HAP-1 (cell line): ENCODE measurements at regions not wholly inside any gene's neighbourhood (a gene's known extent, or its start where the extent isn't known, plus 50 kb on each side); places are given as distances from the start of the nearest gene placed in this dataset.

ENCODE experiments used
- DNase-seq, 2 experiments: peaks; one replicate each; pipeline ENCODE4 v3.0.0-alpha.2; 2016 to 2020; ENCODE audit warnings: low spot score in 2 of 2
- H3K27me3 ChIP-seq: fragments of 250-450 bp; sonication (Bioruptor Pico); 2 replicates; pipeline ENCODE4 v1.5.1; 2020; ENCODE audit warnings: low read depth, mild to moderate bottlenecking, moderate library complexity
- H3K36me3 ChIP-seq: fragments of 250-450 bp; sonication (Bioruptor Pico); replicated peaks from 2 replicates; pipeline ENCODE4 v1.5.1; 2020; ENCODE audit warnings: mild to moderate bottlenecking
- H3K4me1 ChIP-seq: fragments of 250-450 bp; sonication (Bioruptor Pico); 2 replicates; pipeline ENCODE4 v1.5.1; 2020; ENCODE audit warnings: mild to moderate bottlenecking
- H3K4me3 ChIP-seq: fragments of 250-450 bp; sonication (Bioruptor Pico); 2 replicates; pipeline ENCODE4 v1.5.1; 2020; ENCODE audit warnings: mild to moderate bottlenecking, moderate library complexity
- H3K9me3 ChIP-seq: fragments of 250-450 bp; sonication (Bioruptor Pico); 2 replicates; pipeline ENCODE4 v1.5.1; 2020; ENCODE audit warnings: mild to moderate bottlenecking, moderate library complexity
- in situ Hi-C: fragments of 300-500 bp; cut with MboI; formaldehyde crosslinking; loops from 3 replicates; pipeline ENCODE4 v1.14.3; 2020; ENCODE audit warnings: low sequenced_read_pairs, inconsistent platforms, mixed read lengths

DNA sequence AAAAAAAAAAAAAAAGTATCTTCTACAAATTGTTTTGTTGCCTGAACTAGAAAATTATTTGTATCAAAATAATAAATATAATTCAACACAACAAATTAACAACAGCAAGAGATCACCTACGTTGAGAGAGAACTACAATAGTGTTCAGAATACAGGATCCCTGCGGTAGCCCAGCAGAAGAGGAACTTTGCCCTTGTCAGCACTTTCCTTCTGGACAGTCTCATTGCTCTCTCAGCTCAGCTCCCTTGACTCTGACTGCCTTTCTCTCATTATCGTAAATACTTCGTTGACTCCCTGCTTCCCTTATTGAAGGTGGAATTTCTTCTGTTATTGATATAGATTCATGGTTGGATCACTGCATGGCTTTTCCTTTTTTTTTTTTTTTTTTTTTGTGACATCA lies 469.5 kb upstream of the VSTM2A start:
- in situ Hi-C loops = no loop called here
- Histone ChIP-seq H3K4me3 (no peak overlapping the region), H3K9me3 (no peaks in the 10 kb centered on the region), H3K4me1 (no peaks in the 10 kb centered on the region), H3K27me3 (no peaks in the 10 kb centered on the region), H3K36me3 (no peaks in the 10 kb centered on the region)
- DNase-seq = no peak

DNA sequence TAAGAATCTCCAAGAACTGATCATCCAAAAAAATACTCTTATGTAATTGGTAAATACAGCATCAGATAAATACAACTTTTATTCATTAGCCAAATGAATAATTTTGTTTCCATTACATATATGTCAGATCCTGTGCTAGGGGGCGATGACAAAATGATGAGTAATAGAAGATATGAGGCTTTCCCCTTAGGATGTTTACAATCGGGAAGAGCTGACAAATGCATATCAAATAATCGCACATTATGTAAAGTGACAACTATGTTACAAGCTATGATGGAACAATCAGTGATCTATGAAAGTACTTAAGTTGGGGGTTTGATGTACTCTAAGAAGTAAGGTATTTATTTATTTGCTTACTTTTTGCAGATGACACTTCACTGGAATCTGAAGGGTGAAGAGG lies 465.6 kb upstream of the VSTM2A start:
- Histone ChIP-seq H3K9me3 (no peaks in the 10 kb centered on the region), H3K27me3 (no peaks in the 10 kb centered on the region), H3K4me1 (no peaks in the 10 kb centered on the region), H3K4me3 (no peak overlapping the region), H3K36me3 (no peaks in the 10 kb centered on the region)
- no peak for DNase-seq
- in situ Hi-C loops = no loop called here

DNA sequence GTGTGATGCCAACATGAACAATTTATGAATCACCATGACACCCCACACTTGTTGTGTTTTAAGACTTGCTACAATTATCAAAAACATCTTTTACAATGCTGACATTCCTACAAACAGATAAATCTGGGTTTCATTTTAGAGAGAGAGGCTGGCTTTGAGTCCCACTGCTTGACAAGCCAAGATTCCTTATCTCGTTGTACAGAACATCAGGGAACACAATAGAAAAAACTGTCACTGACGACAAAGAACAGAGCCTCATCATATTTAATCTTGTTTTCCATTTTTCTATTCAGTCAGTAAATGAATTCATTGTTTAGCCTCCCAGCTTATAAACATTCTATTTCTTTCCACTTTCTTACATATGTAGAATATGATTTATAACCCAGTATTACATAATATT lies 461.6 kb upstream of the VSTM2A start:
- no peaks in the 10 kb centered on the region for H3K9me3 ChIP-seq
- H3K36me3 ChIP-seq = no peaks in the 10 kb centered on the region
- H3K27me3 ChIP-seq = no peaks in the 10 kb centered on the region
- no peaks in the 10 kb centered on the region for H3K4me1 ChIP-seq
- no peak overlapping the region for H3K4me3 ChIP-seq
- in situ Hi-C loops = no loop called here
- DNase-seq = no peak

DNA sequence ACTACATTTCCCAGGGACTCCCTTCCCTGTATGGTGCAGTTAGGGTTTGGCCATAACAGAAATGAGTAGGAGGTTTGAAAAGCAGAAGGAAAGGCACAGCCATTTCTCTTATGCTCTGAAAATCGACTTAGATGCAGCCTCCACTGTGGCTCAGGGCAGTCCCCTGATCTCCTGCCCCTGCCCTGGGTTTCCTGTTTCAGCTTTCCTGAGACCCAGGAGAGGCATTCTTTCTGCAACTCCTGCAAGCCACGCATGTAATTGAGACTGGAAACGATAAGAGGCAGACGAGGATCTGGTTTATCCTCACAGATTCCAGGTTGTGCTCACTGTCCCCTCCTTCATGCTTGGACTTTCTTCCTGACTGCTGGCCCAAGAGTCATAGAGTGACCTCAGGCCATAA lies 461.2 kb upstream of the VSTM2A start:
- in situ Hi-C loops = no loop called here
- Histone ChIP-seq H3K4me3 (no peak overlapping the region), H3K4me1 (no peaks in the 10 kb centered on the region), H3K9me3 (no peaks in the 10 kb centered on the region), H3K36me3 (no peaks in the 10 kb centered on the region), H3K27me3 (no peaks in the 10 kb centered on the region)
- no peak for DNase-seq

DNA sequence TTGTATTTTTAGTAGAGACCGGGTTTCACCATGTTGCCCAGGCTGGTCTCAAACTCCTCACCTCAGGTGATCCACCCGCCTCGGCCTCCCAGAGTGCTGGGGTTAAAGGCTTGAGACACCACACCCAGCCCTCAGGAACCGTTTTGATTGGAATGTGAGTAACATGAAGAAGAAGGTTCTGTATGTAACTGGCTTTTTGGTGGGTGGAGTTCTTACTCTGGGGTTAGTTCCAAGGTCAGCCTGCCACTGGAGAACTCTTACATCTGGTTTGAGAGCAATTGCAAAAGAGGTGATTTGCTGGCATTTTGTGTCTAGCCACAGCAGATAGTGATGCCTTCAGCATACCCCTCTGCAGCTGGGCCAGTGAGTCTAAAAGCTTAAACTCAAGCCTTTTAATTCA lies 457.8 kb upstream of the VSTM2A start:
- no peak for DNase-seq
- Histone ChIP-seq H3K9me3 (no peaks in the 10 kb centered on the region), H3K27me3 (no peaks in the 10 kb centered on the region), H3K4me1 (no peaks in the 10 kb centered on the region), H3K4me3 (no peak overlapping the region), H3K36me3 (no peaks in the 10 kb centered on the region)
- in situ Hi-C loops = no loop called here

DNA sequence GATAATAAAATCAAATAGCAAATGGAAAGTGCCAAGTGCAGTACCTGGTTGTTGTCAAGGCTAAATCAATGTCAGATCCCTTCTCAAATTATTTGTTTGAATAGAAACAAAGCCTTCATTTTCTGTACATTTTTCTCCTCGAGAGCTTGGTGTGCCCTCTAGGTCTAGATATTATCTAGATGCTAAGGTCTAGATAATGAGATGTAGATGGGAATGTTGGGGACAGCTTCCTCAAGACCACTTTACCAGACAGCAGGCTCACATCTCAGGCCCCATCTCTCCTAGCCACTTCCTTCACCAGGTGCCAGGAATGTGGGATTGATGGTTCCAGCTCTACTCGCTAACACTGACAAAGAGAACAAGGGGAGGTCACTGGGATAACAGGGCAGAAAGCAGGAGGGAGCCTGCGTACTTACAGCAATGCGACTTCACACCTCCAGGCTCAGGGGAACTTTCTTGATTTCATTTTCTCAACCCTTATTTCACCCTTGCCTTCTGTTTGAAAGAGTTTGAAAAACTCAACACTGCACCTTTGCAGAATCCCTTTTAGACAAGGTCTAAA lies 451.4 kb upstream of the VSTM2A start:
- H3K36me3 ChIP-seq = no peaks in the 10 kb centered on the region
- H3K4me3 ChIP-seq = no peak overlapping the region
- H3K4me1 ChIP-seq = no peaks in the 10 kb centered on the region
- H3K27me3 ChIP-seq = no peaks in the 10 kb centered on the region
- DNase-seq = no peak
- no peaks in the 10 kb centered on the region for H3K9me3 ChIP-seq
- in situ Hi-C loops = no loop called here

DNA sequence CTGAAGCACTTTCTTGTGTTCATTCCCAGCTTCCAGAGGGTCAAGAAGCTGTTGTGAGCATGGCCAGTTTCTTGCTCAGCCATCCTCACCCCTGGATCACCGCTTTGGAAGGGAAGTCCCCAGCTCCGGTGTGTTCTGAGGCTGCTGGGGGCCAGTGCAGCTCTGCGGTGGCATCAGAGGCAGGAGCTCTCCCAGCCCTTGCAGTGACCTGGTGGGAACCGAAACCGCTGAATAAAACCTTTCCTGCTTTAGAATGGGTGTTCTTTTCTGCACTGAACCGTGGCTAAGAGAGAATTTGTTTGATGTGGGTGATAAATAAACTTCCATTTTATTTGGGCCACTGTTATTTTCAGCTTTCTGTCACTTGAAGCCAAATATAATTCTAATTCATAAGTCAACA lies 450.9 kb upstream of the VSTM2A start:
- in situ Hi-C loops = no loop called here
- no peaks in the 10 kb centered on the region for H3K4me1 ChIP-seq
- DNase-seq = no peak
- no peaks in the 10 kb centered on the region for H3K36me3 ChIP-seq
- no peaks in the 10 kb centered on the region for H3K27me3 ChIP-seq
- no peak overlapping the region for H3K4me3 ChIP-seq
- H3K9me3 ChIP-seq = no peaks in the 10 kb centered on the region

DNA sequence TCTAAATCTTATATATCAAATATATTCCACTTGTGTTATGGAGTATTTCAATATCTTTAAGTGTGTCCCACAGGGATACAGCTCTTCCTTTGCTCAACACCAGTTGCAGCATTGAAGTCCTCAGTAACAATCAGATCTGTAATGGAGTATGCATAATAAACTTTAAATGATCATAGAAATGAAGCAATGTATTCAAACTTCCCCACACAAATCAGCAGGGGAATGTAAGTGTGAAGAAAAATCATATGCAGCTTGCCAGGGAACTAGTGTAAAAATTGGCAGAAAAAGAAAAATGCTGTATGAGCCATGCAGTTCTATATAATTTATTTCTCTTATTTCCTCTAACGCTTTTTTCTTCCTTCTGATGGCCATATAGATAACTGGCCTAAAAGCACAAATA lies 444.3 kb upstream of the VSTM2A start:
- no peak for DNase-seq
- no peaks in the 10 kb centered on the region for H3K27me3 ChIP-seq
- in situ Hi-C loops = no loop called here

DNA sequence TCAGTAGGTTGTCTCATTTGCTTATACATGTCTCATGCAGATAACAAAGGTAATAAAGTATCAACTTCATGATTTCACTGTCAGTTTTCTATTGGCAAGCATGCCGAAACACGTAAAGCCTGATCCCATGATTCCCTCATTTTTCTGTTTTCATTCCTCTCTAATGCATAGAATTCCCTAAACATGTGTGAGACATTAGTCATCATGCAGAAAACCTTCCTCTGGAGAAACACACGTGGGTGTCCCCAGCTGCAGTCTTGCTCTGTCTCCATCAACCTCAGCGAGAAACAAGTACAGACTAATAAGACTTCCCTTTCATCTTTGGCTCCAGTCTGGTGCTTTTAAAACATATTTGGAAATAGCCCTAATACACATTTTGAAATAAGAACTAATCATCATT lies 432.7 kb upstream of the VSTM2A start:
- in situ Hi-C loops = no loop called here
- Histone ChIP-seq H3K36me3 (no peaks in the 10 kb centered on the region), H3K27me3 (no peaks in the 10 kb centered on the region), H3K4me1 (no peaks in the 10 kb centered on the region), H3K9me3 (no peaks in the 10 kb centered on the region; the same call in 1 of the 2 replicates), H3K4me3 (no peak overlapping the region)
- DNase-seq = no peak

More for the DNA sequence above, 444.3 kb upstream of the VSTM2A start:
- Histone ChIP-seq H3K4me1 (no peaks in the 10 kb centered on the region), H3K9me3 (no peaks in the 10 kb centered on the region), H3K4me3 (no peak overlapping the region), H3K36me3 (no peaks in the 10 kb centered on the region)

DNA sequence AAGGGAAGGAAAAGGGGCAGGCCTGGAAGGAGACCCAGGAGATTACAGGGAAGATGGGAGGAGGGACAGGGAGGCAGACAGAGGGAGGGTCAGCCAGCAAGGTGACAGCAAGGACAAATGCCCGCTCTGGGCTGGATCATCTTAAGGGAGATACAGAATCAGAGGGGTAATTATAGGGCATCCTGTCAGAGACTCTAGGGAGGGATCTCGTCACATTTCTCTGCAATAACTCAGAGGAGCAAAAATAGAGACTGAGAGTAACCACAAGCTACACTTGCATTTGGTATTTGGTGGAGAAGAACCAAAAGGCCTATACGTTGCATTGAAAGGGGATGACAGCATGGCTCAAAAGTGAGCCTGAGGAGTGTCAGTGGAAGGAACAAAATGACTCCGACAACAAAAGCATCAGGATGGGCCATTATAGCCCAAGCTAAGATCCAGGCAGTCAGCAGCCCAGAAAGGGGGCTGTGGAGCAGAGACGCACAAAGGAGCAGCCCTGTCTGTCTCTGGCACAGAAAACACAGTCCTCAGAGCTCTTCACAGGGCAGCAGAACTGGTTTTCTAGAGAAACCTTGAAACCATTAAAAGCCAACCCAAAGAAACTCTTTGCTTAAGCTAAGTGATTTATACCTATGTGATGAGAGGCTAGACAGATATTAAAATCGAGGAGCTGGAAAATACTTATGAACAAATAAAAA lies 430.2 kb upstream of the VSTM2A start:
- in situ Hi-C loops = no loop called here
- no peaks in the 10 kb centered on the region for H3K4me1 ChIP-seq
- no peak overlapping the region for H3K4me3 ChIP-seq
- H3K9me3 ChIP-seq = no peaks in the 10 kb centered on the region; the same call in 1 of the 2 replicates
- H3K36me3 ChIP-seq = no peaks in the 10 kb centered on the region
- H3K27me3 ChIP-seq = no peaks in the 10 kb centered on the region
- DNase-seq = no peak

DNA sequence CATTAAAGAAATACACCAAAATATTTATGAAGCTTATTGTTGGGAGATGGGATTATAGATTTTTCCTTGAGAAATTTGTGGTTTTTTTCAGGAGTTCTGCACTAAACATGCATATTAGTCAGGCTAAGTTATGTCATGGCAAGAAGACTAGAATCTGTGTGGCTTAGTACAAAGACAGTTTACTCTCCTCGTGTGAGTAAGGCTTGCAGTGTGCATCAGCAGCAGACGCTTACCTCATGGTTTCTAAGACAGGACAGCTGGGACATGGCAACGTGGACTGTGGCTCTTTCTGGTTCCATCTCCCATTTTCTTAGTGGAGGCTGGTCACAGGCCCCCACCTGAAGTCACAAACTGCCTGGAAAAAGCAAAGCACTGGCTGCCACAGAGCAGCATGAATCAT lies 429.6 kb upstream of the VSTM2A start:
- H3K4me1 ChIP-seq = no peaks in the 10 kb centered on the region
- H3K27me3 ChIP-seq = no peaks in the 10 kb centered on the region
- H3K4me3 ChIP-seq = no peak overlapping the region
- in situ Hi-C loops = no loop called here
- no peaks in the 10 kb centered on the region for H3K36me3 ChIP-seq
- DNase-seq = no peak
- H3K9me3 ChIP-seq = no peaks in the 10 kb centered on the region

DNA sequence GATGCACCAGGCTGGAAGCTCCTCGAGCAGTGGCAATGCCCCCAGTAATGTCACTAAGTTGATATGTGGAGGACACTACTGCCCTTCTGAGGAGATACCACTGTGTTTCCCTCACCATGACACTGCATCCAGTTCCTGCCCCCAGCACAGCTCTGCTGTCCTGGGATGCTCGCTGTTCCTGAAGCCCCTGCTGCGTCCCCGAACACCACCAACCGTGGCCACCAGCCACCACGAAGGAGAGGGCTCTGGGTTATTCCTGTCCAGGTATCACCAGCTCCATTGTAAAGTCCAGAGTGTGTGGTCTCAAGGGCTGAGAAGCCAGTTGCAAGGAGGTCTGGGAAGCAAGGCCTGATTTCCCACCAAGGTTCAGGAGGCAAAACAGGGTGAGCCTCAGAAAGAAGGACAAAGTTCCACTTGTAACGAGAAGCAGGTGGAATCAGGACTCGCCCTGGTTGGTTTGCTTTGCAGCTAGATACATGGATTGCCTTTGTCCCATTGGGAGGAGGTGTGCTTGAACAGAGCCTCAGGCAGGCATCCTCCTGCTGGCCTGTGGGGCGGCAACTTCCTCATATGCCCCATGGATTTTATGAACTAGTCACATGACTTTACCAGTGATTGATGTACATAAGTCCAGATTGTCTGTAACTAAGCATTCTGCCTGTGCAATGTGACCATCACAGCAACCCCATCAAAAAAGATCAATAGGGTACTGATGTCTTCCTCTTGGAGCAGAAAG lies 427.0 kb upstream of the VSTM2A start:
- DNase-seq = no peak
- no peaks in the 10 kb centered on the region for H3K4me1 ChIP-seq
- no peaks in the 10 kb centered on the region for H3K9me3 ChIP-seq
- H3K27me3 ChIP-seq = no peaks in the 10 kb centered on the region
- in situ Hi-C loops = no loop called here
- no peak overlapping the region for H3K4me3 ChIP-seq
- no peaks in the 10 kb centered on the region for H3K36me3 ChIP-seq

DNA sequence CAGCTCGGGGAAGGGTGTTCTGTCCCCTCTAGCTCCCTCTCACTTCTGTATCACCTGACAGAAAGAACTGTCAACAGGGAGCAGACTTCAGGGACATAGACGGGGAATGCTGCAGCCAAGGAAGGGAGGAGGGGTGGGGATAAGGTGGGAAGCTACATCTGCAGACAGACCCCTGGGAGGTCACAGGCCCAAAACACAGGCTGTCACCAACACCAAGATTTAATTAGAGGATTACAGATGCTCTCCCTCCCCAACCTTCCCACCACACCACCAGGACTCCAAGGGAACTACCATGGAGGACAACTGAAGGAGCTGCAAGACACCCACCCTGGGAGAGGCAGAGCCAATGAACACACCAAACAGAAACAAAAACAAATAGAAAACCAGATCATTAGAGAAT lies 425.2 kb upstream of the VSTM2A start:
- H3K4me3 ChIP-seq = no peak overlapping the region
- H3K9me3 ChIP-seq = no peaks in the 10 kb centered on the region
- no peaks in the 10 kb centered on the region for H3K36me3 ChIP-seq
- no peaks in the 10 kb centered on the region for H3K27me3 ChIP-seq
- in situ Hi-C loops = no loop called here
- H3K4me1 ChIP-seq = no peaks in the 10 kb centered on the region
- DNase-seq = no peak

DNA sequence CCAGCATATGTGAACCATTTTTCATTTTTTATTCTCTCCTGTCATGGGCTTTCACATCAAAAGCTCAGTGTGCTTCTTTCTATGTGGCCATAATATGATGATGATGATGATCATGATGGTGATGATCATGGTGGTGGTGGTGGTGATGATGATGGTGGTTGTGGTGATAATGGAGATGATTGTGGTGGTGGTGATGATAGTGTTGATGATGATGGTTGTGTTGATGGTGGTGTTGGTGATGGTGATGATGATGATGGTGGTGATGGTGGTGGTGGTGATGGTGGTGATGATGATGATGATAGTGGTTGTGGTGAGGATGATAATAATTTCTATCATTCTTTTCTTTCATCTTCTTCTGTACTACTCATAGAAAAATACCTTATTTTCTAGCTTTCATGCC lies 413.1 kb upstream of the VSTM2A start:
- H3K4me3 ChIP-seq = no peak overlapping the region
- H3K27me3 ChIP-seq = no peaks in the 10 kb centered on the region
- H3K9me3 ChIP-seq = no peaks in the 10 kb centered on the region; the same call in 1 of the 2 replicates
- no peaks in the 10 kb centered on the region for H3K4me1 ChIP-seq
- H3K36me3 ChIP-seq = no peaks in the 10 kb centered on the region
- in situ Hi-C loops = no loop called here
- DNase-seq = no peak
